ENCODE measurements at regions not wholly inside any gene's neighbourhood (a gene's known extent, or its start where the extent isn't known, plus 50 kb on each side); places are given as distances from the start of the nearest gene placed in this dataset.

GRCh38 chr3:10667269-10667668 is 148.8 kb upstream of the SLC6A11 start (continued):
- no peak for TF ChIP-seq YY1 (IDR thresholded peaks at IDR 0.05; ENCODE audit: extremely low read depth, insufficient replicate concordance, low read depth, low read length)
- TF ChIP-seq CTCF (IDR thresholded peaks at IDR 0.05 in 2 of 3, conservative IDR thresholded peaks at IDR 0.05 in 1 of 3; ENCODE audit: borderline replicate concordance in 1 of 3, insufficient read depth in 1 of 3, low read depth in 2 of 3, low read length in 2 of 3): no peak
- TF ChIP-seq ZFX (IDR thresholded peaks at IDR 0.05): no peak
- TF ChIP-seq TCF7L2 (IDR thresholded peaks at IDR 0.05; ENCODE audit: borderline replicate concordance, extremely low read depth, insufficient read depth, insufficient read length): no peak

- H4K20me1 ChIP-seq (ENCODE audit: insufficient read depth): no peaks in the 10 kb centered on the region
- TF ChIP-seq TCF7L2 (IDR thresholded peaks at IDR 0.05; ENCODE audit: borderline replicate concordance, extremely low read depth, insufficient read depth, insufficient read length) (no peak), ZFX (IDR thresholded peaks at IDR 0.05) (no peak), CTCF (IDR thresholded peaks at IDR 0.05 in 2 of 3, conservative IDR thresholded peaks at IDR 0.05 in 1 of 3; ENCODE audit: borderline replicate concordance in 1 of 3, insufficient read depth in 1 of 3, low read depth in 2 of 3, low read length in 2 of 3) (no peak), SP1 (IDR thresholded peaks at IDR 0.05; ENCODE audit: low read depth) (no peak), CBX3 (IDR thresholded peaks at IDR 0.05; ENCODE audit: low read depth) (no peak), POLR2AphosphoS5 (IDR thresholded peaks at IDR 0.05; ENCODE audit: low read depth, low read length) (no peak), RAD21 (IDR thresholded peaks at IDR 0.05; ENCODE audit: low read depth) (no peak), YY1 (IDR thresholded peaks at IDR 0.05; ENCODE audit: extremely low read depth, insufficient replicate concordance, low read depth, low read length) (no peak), EZH2 (IDR thresholded peaks at IDR 0.05) (no peak), FOSL1 (IDR thresholded peaks at IDR 0.05; ENCODE audit: low read depth) (no peak)
- no peaks in the 10 kb centered on the region for H3K36me3 ChIP-seq (ENCODE audit: control insufficient read depth in 1 of 2, insufficient read depth in 2 of 2, low read length in 2 of 2)
- ATAC-seq: no peak
- no peak overlapping the region for H3K27ac ChIP-seq (ENCODE audit: low read depth, low read length)
- no TSS peak for BruUV-seq (replicated peaks)
- no peak overlapping the region for H3K9ac ChIP-seq (ENCODE audit: low read length)
- no peak overlapping the region for H3K4me3 ChIP-seq (replicated peaks in 1 of 2; ENCODE audit: low read depth in 1 of 2, low read length in 2 of 2)
- H2AFZ ChIP-seq (ENCODE audit: low read depth, low read length, poor library complexity, severe bottlenecking): no peak overlapping the region
- peaks cover 0 to 8% of the 10 kb centered on the region in 2 experiments; a peak in 2 of 4 replicates for H3K4me1 ChIP-seq (ENCODE audit: control insufficient read depth in 1 of 2, insufficient read depth in 2 of 2, low read length in 2 of 2)
- H3K27me3 ChIP-seq (ENCODE audit: insufficient read depth, low read length): peaks cover 31% of the 10 kb centered on the region
- RAD21 ChIA-PET (ENCODE audit: low non-redundant PET in 1 of 2, low total read pairs in 2 of 2, uncharacterized antibody in 2 of 2, unreplicated experiment in 2 of 2): no interaction called here
- no peaks in the 10 kb centered on the region for H3K9me2 ChIP-seq (ENCODE audit: insufficient read depth)
- intact Hi-C loops (cut with micrococcal nuclease): no loop called here
- no peaks in the 10 kb centered on the region for H3K9me3 ChIP-seq (ENCODE audit: control insufficient read depth in 1 of 2, insufficient read depth in 1 of 2, low read depth in 1 of 2, low read length in 2 of 2)
- no peaks in the 10 kb centered on the region for H3K79me2 ChIP-seq (ENCODE audit: insufficient read depth, low read length)
- no peak for DNase-seq (ENCODE audit: low read depth, low spot score)
- no peak overlapping the region for H3K4me2 ChIP-seq (ENCODE audit: low read length)
- CTCF ChIA-PET: no interaction called here
- POLR2A ChIA-PET: no interaction called here
Measured at GRCh38 chr3:10667901-10668476, 148.0 kb upstream of the SLC6A11 start.

All from HCT116 (cell line).